CD14-positive monocyte (primary cell): ENCODE measurements at regions not wholly inside any gene's neighbourhood (a gene's known extent, or its start where the extent isn't known, plus 50 kb on each side); places are given as distances from the start of the nearest gene placed in this dataset.

Experiments used
- DNase-seq, 3 donors: peaks; one replicate each; pipeline ENCODE4 v3.0.0-alpha.2; 2011 to 2022
- H2AFZ ChIP-seq: 2 replicates; pipeline ENCODE4 v1.6.0; 2012; ENCODE audit warnings: mild to moderate bottlenecking, low read depth, low read length, inconsistent platforms; ENCODE audit not compliant: insufficient read depth, poor library complexity, severe bottlenecking
- H3K27ac ChIP-seq, 2 donors: 1 replicate in 1 of 2; 2 replicates in 1 of 2; pipeline ENCODE4 v1.5.1; 2012 to 2013; ENCODE audit warnings: low read length in 2 of 2, control low read depth in 1 of 2, inconsistent platforms in 1 of 2, low read depth in 1 of 2, mild to moderate bottlenecking in 1 of 2
- H3K27me3 ChIP-seq, 2 donors: one replicate each; pipeline versions ENCODE4 v1.6.0 to v1.6.1; 2011 to 2013; ENCODE audit warnings: low read length in 2 of 2; ENCODE audit not compliant: control insufficient read depth in 2 of 2, insufficient read depth in 2 of 2
- H3K36me3 ChIP-seq, 2 donors: replicated peaks in 1 of 2; 1 replicate in 1 of 2; 2 replicates in 1 of 2; pipeline versions ENCODE4 v1.5.1 to v1.6.1; 2012 to 2013; ENCODE audit warnings: low read length in 2 of 2, control low read depth in 1 of 2, inconsistent platforms in 1 of 2, mild to moderate bottlenecking in 1 of 2; ENCODE audit not compliant: insufficient read depth in 2 of 2, control insufficient read depth in 1 of 2
- H3K4me1 ChIP-seq, 2 donors: 1 replicate in 1 of 2; 2 replicates in 1 of 2; pipeline versions ENCODE4 v1.5.1 to v1.6.1; 2012 to 2013; ENCODE audit warnings: low read length in 2 of 2, control low read depth in 1 of 2, inconsistent platforms in 1 of 2, mild to moderate bottlenecking in 1 of 2, moderate library complexity in 1 of 2; ENCODE audit not compliant: insufficient read depth in 2 of 2, control insufficient read depth in 1 of 2
- H3K4me2 ChIP-seq: replicated peaks from 2 replicates; pipeline ENCODE3; 2012; ENCODE audit warnings: low read length, moderate library complexity, mild to moderate bottlenecking; ENCODE audit not compliant: poor library complexity, severe bottlenecking; ENCODE audit errors: extremely low read depth
- H3K4me3 ChIP-seq, 3 experiments: fragments of 200-600 bp in 1 of 3; sonication (generic) in 1 of 3; replicated peaks in 1 of 3; 1 replicate in 2 of 3; 2 replicates in 1 of 3; pipeline ENCODE4 v1.5.1; 2011 to 2013; ENCODE audit warnings: low read length in 3 of 3, mild to moderate bottlenecking in 3 of 3, control low read depth in 2 of 3, low read depth in 2 of 3, inconsistent platforms in 1 of 3, moderate library complexity in 1 of 3
- H3K79me2 ChIP-seq: 2 replicates; pipeline ENCODE4 v1.6.0; 2012; ENCODE audit warnings: mild to moderate bottlenecking, control low read depth, inconsistent platforms, low read length, moderate library complexity; ENCODE audit not compliant: insufficient read depth
- H3K9ac ChIP-seq: 2 replicates; pipeline ENCODE4 v1.6.0; 2017; ENCODE audit warnings: low read length, mild to moderate bottlenecking; ENCODE audit not compliant: insufficient read depth, poor library complexity, severe bottlenecking
- H3K9me3 ChIP-seq, 2 donors: replicated peaks in 1 of 2; 1 replicate in 1 of 2; 2 replicates in 1 of 2; pipeline versions ENCODE4 v1.5.1 to v1.6.1; 2012 to 2013; ENCODE audit warnings: low read length in 2 of 2, control low read depth in 1 of 2; ENCODE audit not compliant: control insufficient read depth in 1 of 2, insufficient read depth in 1 of 2
- H4K20me1 ChIP-seq: 2 replicates; pipeline ENCODE4 v1.6.0; 2012; ENCODE audit warnings: mild to moderate bottlenecking, low read length, control low read depth, moderate library complexity; ENCODE audit not compliant: insufficient read depth
- H3K27ac Mint-ChIP-seq, 7 donors: one replicate each; pipeline ENCODE4 v1.8.0; 2020; ENCODE audit warnings: mild to moderate bottlenecking in 7 of 7, mixed read lengths in 7 of 7, moderate library complexity in 6 of 7, inconsistent platforms in 2 of 7
- H3K27me3 Mint-ChIP-seq, 3 donors: one replicate each; pipeline ENCODE4 v1.8.0; 2021 to 2022; ENCODE audit warnings: low read depth in 3 of 3, mild to moderate bottlenecking in 3 of 3, mixed read lengths in 3 of 3, moderate library complexity in 3 of 3, inconsistent platforms in 1 of 3
- H3K36me3 Mint-ChIP-seq, 2 donors: one replicate each; pipeline ENCODE4 v1.8.0; 2020; ENCODE audit warnings: mixed read lengths in 2 of 2, inconsistent platforms in 1 of 2, mild to moderate bottlenecking in 1 of 2
- H3K4me1 Mint-ChIP-seq: one replicate; pipeline ENCODE4 v1.8.0; 2020; ENCODE audit warnings: mild to moderate bottlenecking, mixed read lengths
- H3K4me3 Mint-ChIP-seq, 2 donors: one replicate each; pipeline ENCODE4 v1.8.0; 2020; ENCODE audit warnings: mild to moderate bottlenecking in 2 of 2, mixed read lengths in 2 of 2, moderate library complexity in 1 of 2
- H3K9me3 Mint-ChIP-seq, 7 donors: one replicate each; pipeline ENCODE4 v1.8.0; 2020 to 2022; ENCODE audit warnings: mixed read lengths in 7 of 7, mild to moderate bottlenecking in 6 of 7, moderate library complexity in 6 of 7, inconsistent platforms in 2 of 7
- WGBS: methylation state at CpG from one replicate; pipeline ENCODE4 v1.1.5; 2013; ENCODE audit warnings: missing lambda C conversion rate; ENCODE audit not compliant: insufficient coverage; 5-methylcytosine and 5-hydroxymethylcytosine counted together
- intact Hi-C, 2 donors: fragments of 100-400 bp; cut with micrococcal nuclease; formaldehyde crosslinking; loops; one replicate each; pipeline versions ENCODE4 v1.15.0 to v1.15.1; 2023
- TF ChIP-seq, protein P1 (sequence below): fragments of 200-600 bp; IDR thresholded peaks from one replicate; pipeline ENCODE4 v1.8.0; 2022; ENCODE audit warnings: antibody characterized with exemption, mild to moderate bottlenecking

DNA sequence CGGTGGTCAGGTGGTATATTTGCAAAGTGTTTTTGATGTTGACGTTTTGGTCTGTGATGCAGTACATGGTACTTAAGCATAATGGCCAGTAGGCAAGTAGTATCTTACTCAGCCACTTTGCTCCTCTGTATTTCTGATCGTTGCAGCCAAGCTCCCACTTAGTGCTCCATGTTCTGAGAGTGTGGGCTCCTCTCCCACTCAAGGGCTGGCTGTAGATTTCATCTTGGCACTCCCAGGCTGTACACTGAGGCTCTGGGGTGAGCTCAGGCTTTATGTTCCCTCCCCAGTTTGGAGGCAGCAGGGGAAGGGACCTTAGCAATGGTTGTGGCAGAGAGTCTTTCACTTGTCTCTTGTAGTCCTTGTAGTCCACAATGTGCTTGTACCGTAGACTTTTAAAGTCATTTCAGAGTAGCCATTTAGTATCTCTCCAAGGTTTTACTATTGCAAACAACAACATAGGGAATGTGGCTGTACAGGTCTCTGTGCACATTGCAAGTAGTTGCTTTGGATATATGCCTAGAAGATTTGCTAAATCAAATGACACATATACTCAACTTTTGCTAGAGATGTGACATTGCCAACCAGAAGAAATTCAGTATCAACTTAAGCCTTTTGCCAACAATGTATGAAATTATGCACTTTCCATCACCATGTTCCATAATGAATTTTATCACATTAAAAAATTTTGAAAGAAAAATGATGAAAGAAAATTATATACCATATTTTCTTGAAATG, 304.3 kb upstream of the CTNND2 start:
- Mint-ChIP-seq H3K4me1 (no peaks in the 10 kb centered on the region), H3K36me3 (no peaks in the 10 kb centered on the region), H3K4me3 (no peak overlapping the region), H3K27ac (no peak overlapping the region), H3K9me3 (peaks cover 2 to 11% (median 8%) of the 10 kb centered on the region in 7 donors), H3K27me3 (no peaks in the 10 kb centered on the region)
- WGBS = 100% methylated on average over 2 of the region's 4 CpGs
- no peak overlapping the region for H2AFZ ChIP-seq
- H3K36me3 ChIP-seq = no peaks in the 10 kb centered on the region
- intact Hi-C loops = no loop called here
- no peaks in the 10 kb centered on the region for H3K27me3 ChIP-seq
- no peaks in the 10 kb centered on the region for H3K79me2 ChIP-seq
- peaks cover 10 to 17% of the 10 kb centered on the region in 2 donors for H3K9me3 ChIP-seq
- DNase-seq = no peak
- H3K27ac ChIP-seq = no peak overlapping the region
- TF ChIP-seq, protein P1, sequence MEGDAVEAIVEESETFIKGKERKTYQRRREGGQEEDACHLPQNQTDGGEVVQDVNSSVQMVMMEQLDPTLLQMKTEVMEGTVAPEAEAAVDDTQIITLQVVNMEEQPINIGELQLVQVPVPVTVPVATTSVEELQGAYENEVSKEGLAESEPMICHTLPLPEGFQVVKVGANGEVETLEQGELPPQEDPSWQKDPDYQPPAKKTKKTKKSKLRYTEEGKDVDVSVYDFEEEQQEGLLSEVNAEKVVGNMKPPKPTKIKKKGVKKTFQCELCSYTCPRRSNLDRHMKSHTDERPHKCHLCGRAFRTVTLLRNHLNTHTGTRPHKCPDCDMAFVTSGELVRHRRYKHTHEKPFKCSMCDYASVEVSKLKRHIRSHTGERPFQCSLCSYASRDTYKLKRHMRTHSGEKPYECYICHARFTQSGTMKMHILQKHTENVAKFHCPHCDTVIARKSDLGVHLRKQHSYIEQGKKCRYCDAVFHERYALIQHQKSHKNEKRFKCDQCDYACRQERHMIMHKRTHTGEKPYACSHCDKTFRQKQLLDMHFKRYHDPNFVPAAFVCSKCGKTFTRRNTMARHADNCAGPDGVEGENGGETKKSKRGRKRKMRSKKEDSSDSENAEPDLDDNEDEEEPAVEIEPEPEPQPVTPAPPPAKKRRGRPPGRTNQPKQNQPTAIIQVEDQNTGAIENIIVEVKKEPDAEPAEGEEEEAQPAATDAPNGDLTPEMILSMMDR = no peak
- H3K9ac ChIP-seq = no peak overlapping the region
- H4K20me1 ChIP-seq = no peaks in the 10 kb centered on the region
- no peaks in the 10 kb centered on the region for H3K4me1 ChIP-seq
- H3K4me3 ChIP-seq = no peak overlapping the region
- no peak overlapping the region for H3K4me2 ChIP-seq

DNA sequence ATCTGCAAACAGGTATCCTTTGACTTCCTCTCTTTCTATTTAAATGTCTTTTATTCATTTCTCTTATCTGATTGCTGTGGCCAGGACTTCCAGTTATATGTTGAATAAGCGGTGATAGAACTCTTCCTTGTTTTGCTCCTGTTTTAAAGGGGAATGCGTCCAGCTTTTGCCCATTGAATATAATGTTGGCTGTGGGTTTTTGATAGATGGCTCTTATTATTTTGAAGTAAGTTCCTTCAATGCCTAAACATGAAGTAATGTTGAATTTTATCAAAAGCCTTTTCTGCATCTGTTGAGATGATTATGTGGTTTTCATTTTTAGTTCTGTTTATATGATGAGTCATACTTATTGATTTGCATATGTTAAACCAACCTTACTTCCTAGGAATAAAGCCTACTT, 300.5 kb upstream of the CTNND2 start:
- no peak overlapping the region for H2AFZ ChIP-seq
- Mint-ChIP-seq H3K4me3 (no peak overlapping the region), H3K36me3 (no peaks in the 10 kb centered on the region), H3K9me3 (peaks cover 0 to 8% (median 5%) of the 10 kb centered on the region in 7 donors), H3K4me1 (no peaks in the 10 kb centered on the region), H3K27me3 (no peaks in the 10 kb centered on the region), H3K27ac (no peak overlapping the region)
- H3K9ac ChIP-seq = no peak overlapping the region
- H3K36me3 ChIP-seq = no peaks in the 10 kb centered on the region
- H3K27me3 ChIP-seq = no peaks in the 10 kb centered on the region
- intact Hi-C loops = no loop called here
- H3K9me3 ChIP-seq = peaks cover 4 to 10% of the 10 kb centered on the region in 2 donors
- no peak overlapping the region for H3K4me2 ChIP-seq
- DNase-seq = no peak
- H3K4me3 ChIP-seq = no peak overlapping the region
- H3K79me2 ChIP-seq = no peaks in the 10 kb centered on the region
- no peaks in the 10 kb centered on the region for H4K20me1 ChIP-seq
- no CpG with 5 or more reads among the region's 2 CpGs for WGBS
- TF ChIP-seq, protein P1 = no peak
- H3K4me1 ChIP-seq = no peaks in the 10 kb centered on the region
- no peak overlapping the region for H3K27ac ChIP-seq
